GM21528 (cell line): ENCODE measurements at regions not wholly inside any gene's neighbourhood (a gene's known extent, or its start where the extent isn't known, plus 50 kb on each side); places are given as distances from the start of the nearest gene placed in this dataset.

ENCODE experiments used
- ATAC-seq: cut with Tn5 transposase; IDR thresholded peaks from one replicate; pipeline ENCODE4 v1.9.1; 2021; ENCODE audit warnings: mild to moderate bottlenecking, moderate library complexity; ENCODE audit not compliant: unreplicated experiment, low FRiP score

DNA sequence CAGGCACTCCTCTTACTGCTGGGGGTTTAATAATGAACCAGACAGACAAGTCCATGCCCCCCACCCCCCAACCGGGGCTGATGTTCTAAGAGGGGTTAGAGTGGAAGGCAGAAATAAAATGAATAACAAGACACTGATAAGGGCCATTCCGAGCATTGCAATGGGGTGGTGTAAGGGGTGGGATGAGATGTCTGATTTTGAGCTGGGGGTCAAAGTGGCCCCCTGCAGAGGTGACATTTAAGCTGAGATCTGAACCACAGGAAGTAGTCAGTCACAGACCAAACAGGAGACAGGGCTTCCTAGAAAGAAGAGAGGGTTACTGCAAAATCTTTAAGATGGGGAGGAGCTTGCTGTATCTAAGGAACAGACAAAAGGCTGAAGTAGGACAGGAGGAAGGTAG, 180.6 kb upstream of the SH3BP4 start:
- no peak for ATAC-seq

DNA sequence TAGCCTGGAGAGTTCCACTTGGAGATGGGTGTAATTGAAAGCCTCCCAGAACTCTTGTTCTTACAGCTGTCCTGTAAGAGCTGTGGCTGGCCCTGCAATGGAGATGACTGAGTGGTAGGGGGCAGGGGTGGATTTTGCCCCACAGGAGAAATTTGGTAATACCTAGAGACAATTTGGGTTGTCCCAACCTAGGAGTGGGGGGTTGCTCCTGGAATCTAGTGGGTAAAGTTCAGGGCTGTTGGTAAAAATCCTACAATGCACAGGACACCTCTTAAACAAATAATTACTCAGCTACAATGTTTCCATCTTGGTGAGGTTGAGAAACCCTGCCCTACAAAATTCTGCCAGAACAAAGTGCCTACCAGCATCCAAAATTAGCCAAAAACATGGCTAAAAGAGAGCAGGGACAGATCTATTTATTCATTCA, 181.1 kb upstream of the SH3BP4 start:
- no peak for ATAC-seq

DNA sequence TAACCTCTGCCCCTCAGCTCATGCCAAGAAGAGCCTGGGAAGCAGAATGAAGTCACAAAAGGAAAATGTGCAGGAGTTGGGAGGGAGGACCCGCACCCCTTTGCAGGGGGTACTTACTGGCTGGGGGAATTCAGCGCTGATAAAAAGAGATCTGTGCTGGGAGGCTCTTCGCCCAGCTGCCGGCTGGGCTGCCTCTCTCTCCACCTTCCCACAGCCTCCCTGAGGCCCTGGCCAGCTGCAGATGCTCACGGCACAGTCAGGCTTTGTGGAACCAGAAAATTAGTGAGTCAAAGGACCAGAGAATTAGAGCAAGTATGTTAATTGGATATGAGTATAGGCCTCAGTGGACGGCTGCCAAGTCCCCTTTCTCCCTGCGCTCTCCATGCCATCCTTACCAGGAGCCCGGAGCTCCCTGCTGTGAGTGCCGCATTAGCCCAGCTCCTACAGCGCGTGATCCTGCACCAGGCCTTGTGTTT, 181.7 kb upstream of the SH3BP4 start:
- no peak for ATAC-seq

DNA sequence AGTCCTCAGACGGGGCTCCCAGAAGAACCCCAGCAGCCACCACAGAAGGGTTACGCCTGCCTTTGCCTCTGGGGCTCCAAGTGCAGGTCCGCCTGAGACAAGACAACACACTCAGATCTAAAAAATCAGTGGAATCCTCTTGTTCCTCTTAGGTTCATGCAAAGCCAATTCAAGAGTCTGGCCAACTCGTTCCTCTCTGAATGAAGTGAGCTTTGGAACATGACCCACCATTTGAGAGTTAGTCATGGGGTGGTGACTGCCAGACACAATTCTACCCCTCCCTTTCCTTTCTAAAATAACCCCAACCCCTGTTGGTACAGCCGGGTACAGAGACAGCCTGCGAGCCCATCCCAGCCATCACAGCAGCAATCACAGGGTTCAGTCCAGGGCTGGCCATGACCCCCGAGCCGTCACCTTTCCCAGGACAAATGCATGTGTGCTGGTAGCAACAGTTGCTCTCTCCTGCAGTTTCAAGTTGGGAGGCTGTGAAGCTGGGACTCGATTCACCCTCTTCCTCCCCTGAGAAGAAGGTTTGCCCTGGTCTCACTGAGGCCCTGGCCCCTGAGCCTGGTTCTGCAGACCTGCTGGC, 183.1 kb upstream of the SH3BP4 start:
- ATAC-seq, result no peak

DNA sequence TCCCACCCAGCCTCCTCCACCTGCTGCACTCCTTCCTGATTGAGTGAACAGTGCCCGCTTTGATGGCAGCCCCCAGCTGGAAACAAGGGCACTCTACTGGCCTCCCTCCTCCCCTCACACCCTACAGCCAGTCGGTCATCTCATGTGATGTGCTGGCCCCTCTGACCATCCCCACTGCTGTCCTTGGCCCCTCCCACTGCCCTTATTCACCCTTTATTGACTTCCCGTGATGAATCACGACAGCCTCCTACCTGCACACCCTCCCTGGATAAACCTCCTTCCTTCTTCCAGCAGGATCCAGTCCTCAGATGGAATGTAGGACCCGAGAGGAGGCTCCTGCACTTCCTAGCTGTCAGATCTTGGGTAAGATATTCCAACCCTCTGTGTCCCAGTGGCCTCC, 186.5 kb upstream of the SH3BP4 start:
- no peak for ATAC-seq

DNA sequence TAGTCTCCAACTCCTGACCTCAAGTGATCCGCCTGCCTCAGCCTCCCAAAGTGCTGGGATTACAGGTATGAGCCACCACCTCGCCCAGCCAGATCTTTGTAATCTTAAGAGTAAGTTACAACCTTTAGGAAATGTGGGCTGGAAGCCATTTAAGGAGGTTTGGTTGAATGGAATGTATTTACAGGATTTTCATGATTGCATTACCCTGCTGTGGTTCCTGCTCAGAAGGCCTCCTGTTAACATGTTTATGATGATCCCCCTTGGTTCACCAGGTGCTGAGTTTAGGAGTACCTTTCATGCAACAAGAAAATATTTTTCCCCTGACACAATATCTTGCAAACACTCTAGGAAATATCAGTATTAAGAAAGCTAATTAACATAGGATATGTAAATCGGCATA, 187.4 kb upstream of the SH3BP4 start:
- ATAC-seq, result no peak

DNA sequence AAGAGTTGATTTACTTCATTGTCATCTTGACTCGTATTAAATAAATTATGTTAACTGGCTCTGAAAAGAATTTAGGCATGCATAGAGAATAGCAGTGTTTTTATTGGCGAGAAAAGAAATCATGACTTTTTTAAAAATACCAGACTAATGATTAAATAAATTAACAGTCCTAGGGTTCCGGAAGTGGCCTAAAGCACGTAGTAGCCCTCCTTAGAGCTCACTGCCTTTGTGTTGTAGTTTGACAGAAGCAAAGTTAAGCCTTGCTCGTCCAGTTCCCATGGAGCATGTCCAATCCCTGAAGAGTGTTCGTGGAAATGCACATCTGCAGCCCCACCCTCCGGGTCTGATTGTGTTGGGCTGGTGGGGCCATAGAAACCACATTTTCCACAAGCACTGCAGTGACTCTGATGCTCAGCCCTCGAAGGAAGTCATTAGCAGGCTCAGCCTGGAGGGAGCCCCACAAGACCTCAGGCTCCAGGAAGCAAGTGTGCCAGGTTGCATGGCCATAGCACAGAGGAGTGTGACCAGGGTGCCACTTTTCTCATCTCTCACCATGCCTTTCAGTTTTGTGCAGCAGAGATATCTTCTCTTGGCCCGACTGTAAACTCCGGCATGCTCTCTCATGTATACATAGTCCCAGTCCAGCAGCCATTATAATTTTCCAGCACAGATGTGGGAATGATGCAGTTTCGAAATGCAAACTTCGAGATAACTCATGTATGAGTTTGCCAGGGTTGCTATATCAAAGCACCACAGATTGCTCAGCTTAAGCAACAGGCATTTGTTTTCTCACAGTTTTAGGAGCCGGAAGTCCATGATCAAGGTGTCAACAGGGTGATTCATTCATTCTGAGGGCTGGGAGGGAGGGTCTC, 188.6 kb upstream of the SH3BP4 start:
- ATAC-seq, result no peak

DNA sequence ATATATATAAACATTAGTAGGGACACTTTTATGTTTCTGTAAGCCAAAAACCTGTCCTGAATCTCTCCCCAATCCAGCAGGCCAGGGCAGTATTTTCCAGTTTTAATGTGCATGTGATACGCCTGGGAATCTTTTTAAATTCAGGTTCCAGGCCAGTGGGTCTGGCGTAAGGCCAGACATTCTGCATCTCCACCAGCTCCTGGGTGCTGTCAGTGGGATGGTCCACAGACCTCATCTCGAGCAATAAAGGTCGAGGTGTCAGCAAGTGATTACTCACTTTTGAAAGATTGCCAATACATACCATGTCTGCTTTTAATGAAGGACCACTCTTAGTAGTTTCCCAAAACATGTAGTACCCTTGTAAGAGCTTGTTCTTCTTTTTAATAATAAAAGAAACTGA, 189.9 kb upstream of the SH3BP4 start:
- no peak for ATAC-seq

DNA sequence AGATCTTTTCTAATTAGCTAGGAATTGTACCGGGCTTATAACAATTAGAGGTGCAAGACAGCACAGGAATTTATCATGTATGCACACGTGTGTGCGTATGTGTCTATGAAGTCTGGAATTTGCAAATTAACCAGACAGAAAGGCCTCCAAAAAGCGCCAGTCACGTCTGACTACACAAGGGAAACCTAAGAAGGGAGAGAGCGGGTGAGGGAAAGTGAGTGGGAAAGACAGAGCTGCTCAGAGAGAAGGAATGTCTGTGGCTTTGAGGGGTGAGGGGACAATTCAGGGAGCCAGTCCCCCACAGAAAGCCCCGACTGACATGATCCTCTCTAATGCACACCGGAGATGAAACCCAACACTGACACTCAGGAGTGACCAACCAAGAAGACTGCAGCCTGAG, 197.7 kb upstream of the SH3BP4 start:
- no peak for ATAC-seq

DNA sequence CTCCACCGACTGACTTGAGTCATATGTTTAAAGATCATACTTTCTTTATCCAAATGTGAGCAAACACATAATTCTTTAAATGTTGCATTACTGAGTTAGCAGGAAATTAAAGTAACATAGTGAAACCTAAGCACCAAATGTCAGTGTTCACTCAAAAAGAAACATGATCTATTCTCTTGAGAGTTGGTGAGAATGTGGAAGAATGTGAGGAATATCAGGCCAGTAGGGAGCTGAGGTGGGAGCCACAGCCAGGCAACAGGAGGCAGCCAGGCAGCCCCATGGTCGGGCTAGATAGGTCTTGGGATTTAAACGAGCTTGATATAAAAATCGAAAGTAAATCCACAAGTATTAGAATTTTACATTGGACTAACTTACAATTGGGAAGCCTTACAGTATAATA, 198.1 kb upstream of the SH3BP4 start:
- no peak for ATAC-seq

DNA sequence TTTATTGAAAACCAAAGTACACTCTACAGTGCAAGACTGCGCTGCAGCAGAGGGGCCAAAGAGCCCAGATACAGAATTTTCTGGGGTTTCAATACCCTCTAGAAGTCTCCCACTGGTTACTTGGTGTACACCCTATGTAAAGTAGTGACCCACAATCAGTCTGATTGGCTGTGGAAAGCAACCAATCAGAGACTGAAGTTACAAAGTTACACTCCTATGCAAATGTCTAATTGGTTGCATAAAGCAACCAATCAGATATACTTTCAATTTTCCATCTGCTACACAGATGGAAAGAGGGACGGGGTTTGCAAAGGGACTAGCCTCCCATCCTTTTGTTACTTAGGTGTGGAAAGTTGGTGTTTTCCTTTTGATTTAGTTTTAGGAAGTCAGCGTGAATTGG, 198.9 kb upstream of the SH3BP4 start:
- ATAC-seq, result no peak

DNA sequence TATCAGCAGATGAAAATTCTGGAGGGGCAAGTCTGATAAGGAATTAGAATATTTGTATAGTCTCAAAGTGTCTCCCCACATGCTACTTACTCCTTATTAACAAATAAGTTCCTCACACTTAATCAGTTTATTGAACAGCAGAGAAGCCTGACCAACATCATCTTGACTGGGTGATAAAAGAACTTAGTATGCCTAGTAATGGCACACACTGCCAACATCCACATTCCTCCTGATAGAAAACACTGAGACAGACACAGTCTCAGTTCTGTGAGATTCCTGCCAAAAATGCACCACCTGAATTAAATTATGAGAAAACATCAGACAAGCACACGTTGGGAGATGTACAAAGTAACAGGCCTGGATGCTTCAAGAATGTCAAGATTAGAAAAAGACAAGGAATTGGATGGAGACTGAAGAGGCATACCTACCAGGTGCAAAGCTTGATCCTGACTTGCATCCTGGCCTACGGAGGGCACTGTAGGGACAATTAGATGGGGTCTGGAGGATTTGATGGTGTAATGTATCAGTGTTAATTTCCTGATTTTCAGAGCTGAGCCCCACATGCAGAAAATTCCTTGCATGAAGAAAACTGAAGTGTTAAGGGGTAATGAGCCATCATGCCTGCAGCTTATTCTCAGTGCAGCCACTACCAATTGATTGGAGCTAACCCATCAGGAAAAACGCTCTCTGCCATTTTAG, 200.4 kb upstream of the SH3BP4 start:
- no peak for ATAC-seq

DNA sequence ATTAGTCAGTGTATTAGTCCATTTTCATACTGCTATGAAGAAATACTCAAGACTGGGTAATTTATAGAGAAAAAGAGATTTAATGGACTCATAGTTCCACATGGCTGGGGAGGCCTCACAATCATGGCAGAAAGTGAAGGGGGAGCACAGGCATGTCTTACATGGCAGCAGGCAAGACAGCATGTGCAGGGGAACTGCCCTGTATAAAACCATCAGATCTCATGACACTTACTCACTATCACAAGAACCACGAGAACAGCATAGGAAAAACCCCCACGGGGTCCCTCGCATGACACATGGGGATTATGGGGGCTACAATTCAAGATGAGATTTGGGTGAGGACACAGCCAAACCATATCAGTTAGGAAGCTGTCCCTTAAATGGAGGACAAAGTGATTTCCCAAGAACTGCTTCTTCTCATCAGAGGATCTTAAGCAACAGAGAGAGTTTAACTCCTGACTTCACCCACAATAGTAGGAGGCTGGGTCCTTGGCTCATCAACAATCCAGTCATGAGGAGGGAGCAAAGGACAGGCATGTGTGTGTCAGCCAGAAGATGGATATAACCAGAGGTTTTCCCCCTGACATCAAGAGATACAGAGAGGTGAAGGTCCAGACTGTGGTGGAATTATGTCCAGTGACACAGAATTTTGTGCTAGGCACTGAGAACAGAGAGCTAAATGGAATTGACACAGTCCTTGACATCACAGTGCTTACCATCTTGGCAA, 203.8 kb upstream of the SH3BP4 start:
- ATAC-seq, result no peak

DNA sequence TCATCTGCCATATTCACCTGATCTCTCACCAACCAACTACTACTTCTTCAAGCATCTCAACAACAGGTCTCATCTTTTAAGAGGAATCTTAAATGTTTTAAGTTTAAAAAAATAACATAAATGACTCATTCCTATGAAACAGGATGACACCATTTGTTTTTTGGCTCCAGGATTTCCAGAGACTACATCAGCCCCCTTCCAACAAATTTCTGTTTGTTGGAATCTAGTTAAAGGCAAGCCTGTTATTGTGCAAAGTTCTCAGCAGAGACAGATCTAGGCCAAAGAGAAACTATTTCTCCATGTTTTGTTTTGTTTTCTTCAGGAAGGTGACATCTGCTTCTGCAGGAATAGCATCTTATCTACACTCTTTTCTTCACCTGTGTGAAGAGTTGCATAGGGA, 204.8 kb upstream of the SH3BP4 start:
- ATAC-seq, result no peak

DNA sequence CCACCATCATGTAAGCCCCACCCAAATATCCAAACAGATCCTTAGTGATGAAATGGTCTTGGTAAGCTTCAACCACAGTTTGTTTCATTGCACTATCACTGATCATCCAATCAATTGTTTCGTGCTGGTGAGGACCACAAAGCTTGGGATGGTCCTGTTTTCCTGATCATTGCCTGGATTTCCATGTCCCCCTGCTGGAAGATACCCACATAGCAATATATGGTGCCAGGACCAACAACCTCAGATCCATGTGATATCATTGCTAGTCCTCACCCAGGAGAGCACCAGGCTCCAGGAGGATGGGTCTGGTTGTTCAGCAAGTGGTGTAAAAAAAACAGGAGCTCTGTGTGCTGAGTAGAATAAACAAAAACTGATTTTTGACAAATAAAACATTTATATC, 206.5 kb upstream of the SH3BP4 start:
- no peak for ATAC-seq

DNA sequence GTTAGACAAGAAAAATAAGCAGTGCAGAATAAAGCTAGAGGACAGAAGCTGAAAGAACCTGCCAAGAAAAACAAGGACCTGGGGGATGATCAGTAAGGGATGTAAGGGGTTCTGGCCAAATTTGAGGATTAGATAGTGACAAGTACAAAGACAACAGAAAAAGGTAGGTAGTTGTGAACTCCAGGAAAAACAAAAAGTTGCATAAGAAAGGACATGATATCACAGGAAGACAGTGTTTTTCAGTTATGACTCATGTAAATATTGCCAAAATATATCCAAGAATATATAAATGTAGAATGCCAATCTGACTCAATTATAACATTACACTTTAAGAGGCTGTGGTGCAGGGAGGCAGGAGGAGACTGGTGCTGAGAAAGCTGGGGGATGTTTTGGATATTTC, 209.8 kb upstream of the SH3BP4 start:
- no peak for ATAC-seq

DNA sequence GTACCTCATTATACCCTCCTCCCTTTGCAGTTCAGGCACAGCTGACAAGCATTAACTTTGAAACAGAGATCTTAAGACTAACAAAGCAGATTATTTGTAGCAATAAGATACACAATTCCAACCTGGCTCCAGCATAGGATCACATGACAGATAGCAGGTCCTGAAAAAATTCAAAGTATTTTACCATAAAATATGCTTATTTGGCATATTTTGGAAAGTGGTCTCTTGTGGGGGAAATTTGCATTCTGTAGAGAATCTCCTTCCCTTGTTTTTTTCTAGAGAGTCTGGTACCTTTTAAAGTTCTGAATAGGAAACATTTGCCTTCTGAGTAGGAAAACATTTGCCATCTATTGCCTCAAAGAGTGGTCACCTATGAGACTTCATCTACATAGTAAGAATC, 212.8 kb upstream of the SH3BP4 start:
- ATAC-seq, result no peak

DNA sequence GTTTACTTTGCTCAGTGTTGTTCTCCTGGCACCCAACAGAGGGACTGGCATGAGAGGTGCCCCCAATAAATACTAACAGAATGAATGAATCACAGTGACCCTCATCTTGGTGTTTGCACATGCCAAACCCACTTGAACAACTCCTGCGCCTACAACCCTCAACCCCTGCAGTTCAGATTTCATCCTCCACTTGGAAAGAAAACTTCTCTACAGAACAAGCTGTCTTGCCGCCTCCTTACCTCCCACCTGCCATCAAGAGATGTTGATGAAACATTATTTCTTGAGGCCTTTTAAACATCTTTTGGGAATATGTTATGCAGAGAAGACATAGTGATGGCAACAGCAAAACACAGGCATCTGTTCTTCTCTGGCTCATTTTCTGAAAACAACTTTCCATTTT, 216.0 kb upstream of the SH3BP4 start:
- no peak for ATAC-seq

DNA sequence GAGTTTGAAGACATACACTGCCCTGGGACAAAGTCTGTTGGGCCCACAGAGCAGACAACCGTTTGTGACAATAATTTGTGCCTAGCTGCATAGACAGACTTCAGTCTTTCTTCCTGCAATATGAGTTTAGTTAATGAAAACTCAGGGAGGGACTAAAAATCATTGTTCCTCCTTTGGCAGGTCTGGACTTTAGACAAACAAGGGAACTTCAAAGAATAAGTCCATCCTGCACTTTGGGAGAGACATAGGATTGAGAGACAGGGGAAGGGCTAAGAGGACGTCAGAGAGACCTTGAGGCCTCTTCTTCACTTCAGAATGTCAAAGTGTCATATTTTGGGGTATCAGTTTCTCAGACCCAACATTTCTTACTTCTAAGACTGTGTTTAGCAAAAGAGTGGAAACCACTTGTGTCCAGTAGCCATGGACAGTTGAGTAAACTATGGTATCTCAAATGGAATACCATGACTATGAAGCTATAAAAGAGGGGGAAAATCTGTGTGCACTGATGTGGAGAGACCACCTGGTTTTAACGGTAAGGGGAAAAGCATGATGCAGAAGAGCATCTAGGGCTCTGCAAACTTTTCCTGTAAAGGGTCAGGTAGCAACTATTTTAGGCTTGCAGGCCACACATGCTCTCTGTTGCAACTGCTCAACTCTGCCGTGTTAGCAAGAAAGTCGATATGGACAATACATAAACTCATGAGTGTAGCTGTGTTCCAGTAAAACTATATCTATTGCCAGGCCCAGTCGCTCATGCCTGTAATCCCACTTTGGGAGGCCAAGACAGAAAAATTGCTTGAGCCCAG, 217.8 kb upstream of the SH3BP4 start:
- ATAC-seq, result no peak

DNA sequence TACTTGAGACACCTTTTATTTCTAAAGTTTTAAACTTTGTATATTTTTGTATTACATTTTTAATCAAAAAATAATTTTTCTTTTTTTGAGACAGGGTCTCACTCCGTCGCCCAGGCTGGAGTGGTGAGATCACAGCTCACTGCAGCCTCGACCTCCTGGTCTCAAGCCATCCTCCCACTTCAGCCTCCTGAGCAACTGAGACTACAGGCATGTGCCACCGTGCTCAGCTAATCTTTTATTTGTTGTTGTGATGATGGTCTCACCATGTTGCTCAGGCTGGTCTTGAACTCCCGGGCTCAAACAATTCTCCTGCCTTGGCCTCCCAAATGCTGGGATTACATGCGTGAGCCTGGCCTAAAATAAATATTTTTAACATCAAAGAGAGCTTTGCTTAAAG, 218.7 kb upstream of the SH3BP4 start:
- no peak for ATAC-seq
